Astrocyte (in vitro differentiated cells and primary cell): ENCODE measurements at regions not wholly inside any gene's neighbourhood (a gene's known extent, or its start where the extent isn't known, plus 50 kb on each side); places are given as distances from the start of the nearest gene placed in this dataset.

Experiments
- EZH2 ChIP-seq: IDR thresholded peaks from 2 replicates; pipeline ENCODE4 v1.6.1; 2012; ENCODE audit warnings: mild to moderate bottlenecking, low read length, inconsistent platforms; ENCODE audit not compliant: insufficient read depth
- TF ChIP-seq, protein P1 (sequence below): IDR thresholded peaks from 2 replicates; pipeline ENCODE4 v1.5.1; 2011; ENCODE audit warnings: low read depth, mild to moderate bottlenecking, inconsistent platforms, low read length, moderate library complexity; ENCODE audit not compliant: insufficient read depth

GRCh38 chr22:49243335-49243734 is 584.3 kb downstream of the BRD1 start:
- TF ChIP-seq, protein P1, sequence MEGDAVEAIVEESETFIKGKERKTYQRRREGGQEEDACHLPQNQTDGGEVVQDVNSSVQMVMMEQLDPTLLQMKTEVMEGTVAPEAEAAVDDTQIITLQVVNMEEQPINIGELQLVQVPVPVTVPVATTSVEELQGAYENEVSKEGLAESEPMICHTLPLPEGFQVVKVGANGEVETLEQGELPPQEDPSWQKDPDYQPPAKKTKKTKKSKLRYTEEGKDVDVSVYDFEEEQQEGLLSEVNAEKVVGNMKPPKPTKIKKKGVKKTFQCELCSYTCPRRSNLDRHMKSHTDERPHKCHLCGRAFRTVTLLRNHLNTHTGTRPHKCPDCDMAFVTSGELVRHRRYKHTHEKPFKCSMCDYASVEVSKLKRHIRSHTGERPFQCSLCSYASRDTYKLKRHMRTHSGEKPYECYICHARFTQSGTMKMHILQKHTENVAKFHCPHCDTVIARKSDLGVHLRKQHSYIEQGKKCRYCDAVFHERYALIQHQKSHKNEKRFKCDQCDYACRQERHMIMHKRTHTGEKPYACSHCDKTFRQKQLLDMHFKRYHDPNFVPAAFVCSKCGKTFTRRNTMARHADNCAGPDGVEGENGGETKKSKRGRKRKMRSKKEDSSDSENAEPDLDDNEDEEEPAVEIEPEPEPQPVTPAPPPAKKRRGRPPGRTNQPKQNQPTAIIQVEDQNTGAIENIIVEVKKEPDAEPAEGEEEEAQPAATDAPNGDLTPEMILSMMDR, result no peak
- no peak for TF ChIP-seq EZH2
